K562 (cell line): ENCODE measurements at regions not wholly inside any gene's neighbourhood (a gene's known extent, or its start where the extent isn't known, plus 50 kb on each side); places are given as distances from the start of the nearest gene placed in this dataset.
"Not testable (repeated sequence)": the region's sequence is repeated elsewhere in the genome, so short reads cannot be mapped to it uniquely, and the experiment has no call there.

Experiments used
- ATAC-seq: fragments of 200-7000 bp; cut with Tn5 transposase; 3 replicates; pipeline ENCODE4 v1.9.1; 2020; ENCODE audit warnings: moderate library complexity
- BruUV-seq: library from RNA; stranded (reverse); fragments of 400-500 nt; replicated peaks from 2 replicates; lab custom pipeline; 2021; lab: Mats Ljungman, UMichigan
- CTCF ChIA-PET: fragments of 300-600 bp; formaldehyde crosslinking; extraction: SDS; loops from one replicate; lab custom pipeline; 2021; ENCODE audit warnings: low intra/inter-chr PET ratio; lab: Yijun Ruan, JAX
- POLR2A ChIA-PET: fragments of 300-600, 350-650 bp; sonication (Branson Sonifier 250); formaldehyde crosslinking; extraction: SDS; loops from one replicate; lab custom pipeline; 2021; ENCODE audit warnings: antibody characterized with exemption, inconsistent platforms; lab: Yijun Ruan, JAX
- DNase-seq, 4 experiments: peaks; one replicate each; pipeline versions ENCODE4 v3.0.0 to v3.0.0-alpha.2; 2011 to 2018; ENCODE audit warnings: low spot score in 3 of 4, mixed read lengths in 3 of 4; ENCODE audit errors: extremely low read depth in 1 of 4
- FAIRE-seq: peaks from 2 replicates; lab custom pipeline; 2011; peaks lifted over from hg19 to GRCh38; lab: Jason Lieb, UNC
- H2AFZ ChIP-seq: 2 replicates; pipeline ENCODE4 v1.6.0; 2011; ENCODE audit warnings: low read depth, low read length, control low read depth, inconsistent platforms
- H3K27ac ChIP-seq: fragments of 200-600 bp; 3 replicates; pipeline ENCODE4 v1.8.0; 2011; ENCODE audit warnings: low read depth, mild to moderate bottlenecking, control low read depth, inconsistent platforms, low read length, moderate library complexity, mixed read lengths; ENCODE audit errors: extremely low read depth
- H3K27me3 ChIP-seq, 2 experiments: fragments of 300-600 bp in 1 of 2; 2 replicates in 1 of 2; 3 replicates in 1 of 2; pipeline versions ENCODE4 v1.6.0 to v1.8.0; 2011; ENCODE audit warnings: inconsistent platforms in 2 of 2, low read length in 2 of 2, mild to moderate bottlenecking in 1 of 2, mixed read lengths in 1 of 2, moderate library complexity in 1 of 2; ENCODE audit not compliant: control insufficient read depth in 2 of 2, insufficient read depth in 2 of 2
- H3K36me3 ChIP-seq: fragments of 300-600 bp; 3 replicates; pipeline ENCODE4 v1.8.0; 2011; ENCODE audit warnings: mild to moderate bottlenecking, low read length, inconsistent platforms; ENCODE audit not compliant: control insufficient read depth, insufficient read depth
- H3K4me1 ChIP-seq, 2 experiments: fragments of 200-600 bp in 1 of 2; replicated peaks in 1 of 2; 2 replicates in 1 of 2; 3 replicates in 1 of 2; pipeline versions ENCODE4 v1.5.1 to v1.8.0; 2011; ENCODE audit warnings: inconsistent platforms in 2 of 2, low read length in 2 of 2, mild to moderate bottlenecking in 1 of 2, mixed read lengths in 1 of 2, moderate library complexity in 1 of 2; ENCODE audit not compliant: control insufficient read depth in 2 of 2, insufficient read depth in 2 of 2
- H3K4me2 ChIP-seq: 2 replicates; pipeline ENCODE4 v1.6.1; 2011; ENCODE audit warnings: low read length, control low read depth, inconsistent platforms, mixed read lengths; ENCODE audit not compliant: insufficient read depth
- H3K4me3 ChIP-seq: fragments of 200-600 bp; sonication (generic), shearing (Covaris generic); 2 replicates; pipeline ENCODE4 v1.5.1; 2016; ENCODE audit warnings: control low read depth, inconsistent platforms
- H3K79me2 ChIP-seq: fragments of 200-600 bp; 3 replicates; pipeline ENCODE4 v1.8.0; 2011; ENCODE audit warnings: low read length, inconsistent platforms; ENCODE audit not compliant: control insufficient read depth, insufficient read depth
- H3K9ac ChIP-seq, 2 experiments: 2 replicates each; pipeline versions ENCODE4 v1.6.0 to v1.6.1; 2011; ENCODE audit warnings: low read depth in 2 of 2, low read length in 2 of 2, control low read depth in 1 of 2, inconsistent platforms in 1 of 2, mild to moderate bottlenecking in 1 of 2, mixed read lengths in 1 of 2; ENCODE audit not compliant: insufficient read depth in 1 of 2
- H3K9me1 ChIP-seq: one replicate; pipeline ENCODE4 v1.6.0; 2011; ENCODE audit warnings: inconsistent platforms, mild to moderate bottlenecking, low read length, moderate library complexity; ENCODE audit not compliant: control insufficient read depth, insufficient read depth
- H3K9me3 ChIP-seq: replicated peaks from 2 replicates; pipeline ENCODE4 v1.5.1; 2011; ENCODE audit warnings: low read depth, low read length, inconsistent platforms; ENCODE audit not compliant: control insufficient read depth, insufficient read depth
- H4K20me1 ChIP-seq: replicated peaks from 2 replicates; pipeline ENCODE4 v1.6.1; 2011; ENCODE audit warnings: low read length, inconsistent platforms, mixed read lengths; ENCODE audit not compliant: control insufficient read depth, insufficient read depth
- MCM2 ChIP-seq: fragments of 450-650 bp; IDR thresholded peaks from 2 replicates; pipeline ENCODE4 v1.6.1; 2017; ENCODE audit warnings: low read depth, mild to moderate bottlenecking
- MYC ChIP-seq, 2 experiments: fragments of 250-450 bp in 1 of 2; sonication (Bioruptor Pico) in 1 of 2; IDR thresholded peaks; 2 replicates each; pipeline versions ENCODE4 v1.5.1 to v1.6.1; 2012 to 2021; ENCODE audit warnings: low read depth in 2 of 2, borderline replicate concordance in 1 of 2, improper control_type of control experiment in 1 of 2, low read length in 1 of 2, mild to moderate bottlenecking in 1 of 2, moderate library complexity in 1 of 2
- NCOA4 ChIP-seq: fragments of 450-650 bp; IDR thresholded peaks from 2 replicates; pipeline ENCODE4 v1.6.1; 2018; ENCODE audit warnings: mild to moderate bottlenecking; ENCODE audit not compliant: partially characterized antibody
- RAD51 ChIP-seq: fragments of 450-650 bp; IDR thresholded peaks from 2 replicates; pipeline ENCODE4 v1.7.1; 2016; ENCODE audit warnings: low read depth, mild to moderate bottlenecking, borderline replicate concordance
- ZNF778 ChIP-seq: fragments of 450-650 bp; formaldehyde crosslinking; IDR thresholded peaks from 2 replicates; pipeline ENCODE4 v1.4.0; 2020; ENCODE audit warnings: mild to moderate bottlenecking, moderate library complexity
- WGBS: fragments of 100-300 bp; shearing (Covaris generic); methylation state at CpG from one replicate; pipeline ENCODE4 v1.1.6; 2016; ENCODE audit warnings: low coverage, mixed read lengths; ENCODE audit not compliant: insufficient coverage; ENCODE audit errors: missing lambda C conversion rate; 5-methylcytosine and 5-hydroxymethylcytosine counted together
- in situ Hi-C: fragments of 300-500 bp; cut with MboI; formaldehyde crosslinking; loops from 4 replicates; pipeline ENCODE4 v1.15.0; 2018; ENCODE audit warnings: inconsistent platforms, mixed read lengths
- intact Hi-C: fragments of 100-400 bp; cut with micrococcal nuclease; formaldehyde crosslinking; loops from 2 replicates; pipeline ENCODE4 v1.14.2; 2022

- ChIA-PET POLR2A (no interaction called here), CTCF (no interaction called here)
- no peak for DNase-seq
- no peak for FAIRE-seq
- 3% methylated on average over 10 of the region's 10 CpGs for WGBS
- Histone ChIP-seq H2AFZ (no peak overlapping the region), H3K4me3 (no peak overlapping the region), H3K9me1 (no peaks in the 10 kb centered on the region), H3K27me3 (peaks cover 0 to 4% of the 10 kb centered on the region in 2 experiments; a peak in 1 of 5 replicates), H3K4me1 (no peaks in the 10 kb centered on the region), H3K4me2 (no peak overlapping the region), H3K79me2 (no peaks in the 10 kb centered on the region), H3K9ac (no peak overlapping the region), H4K20me1 (no peaks in the 10 kb centered on the region), H3K27ac (no peak overlapping the region), H3K9me3 (no peaks in the 10 kb centered on the region), H3K36me3 (no peaks in the 10 kb centered on the region)
- intact Hi-C loops, result no loop called here
- in situ Hi-C loops, result no loop called here
- no TSS peak for BruUV-seq
- TF ChIP-seq RAD51 (no peak), MYC (IDR thresholded peaks at IDR 0.05; ENCODE audit: low read depth, low read length) (no peak), MYC (CRISPR knock-in tag; IDR thresholded peaks at IDR 0.05; ENCODE audit: borderline replicate concordance, low read depth) (no peak), ZNF778 (no peak), MCM2 (no peak), NCOA4 (no peak)
- ATAC-seq, result no peak
Measured at GRCh38 chr10:25843551-25844170, 90.4 kb upstream of the MYO3A start.

GRCh38 chr10:25844716-25845115 lies 89.3 kb upstream of the MYO3A start:
- in situ Hi-C loops, H3K4me3 ChIP-seq, H3K27ac ChIP-seq, H3K4me1 ChIP-seq, H3K9me1 ChIP-seq, H3K27me3 ChIP-seq, ATAC-seq, CTCF ChIA-PET, H3K36me3 ChIP-seq, POLR2A ChIA-PET, H3K9me3 ChIP-seq, H4K20me1 ChIP-seq, FAIRE-seq, BruUV-seq, H2AFZ ChIP-seq, intact Hi-C loops, H3K79me2 ChIP-seq, DNase-seq, H3K4me2 ChIP-seq, H3K9ac ChIP-seq: not testable (repeated sequence)
- 0% methylated on average over 2 of the region's 2 CpGs for WGBS
